H9 (cell line): ENCODE measurements at regions not wholly inside any gene's neighbourhood (a gene's known extent, or its start where the extent isn't known, plus 50 kb on each side); places are given as distances from the start of the nearest gene placed in this dataset.

Source experiments
- DNase-seq: peaks from one replicate; pipeline ENCODE4 v3.0.0-alpha.2; 2017
- H2AFZ ChIP-seq: one replicate; pipeline ENCODE4 v1.6.1; 2013; ENCODE audit warnings: mild to moderate bottlenecking, low read length, control low read depth, moderate library complexity
- H2AK5ac ChIP-seq: 2 replicates; pipeline ENCODE4 v1.6.1; 2013; ENCODE audit warnings: low read length, control low read depth, mixed read lengths; ENCODE audit not compliant: insufficient read length
- H2BK120ac ChIP-seq: one replicate; pipeline ENCODE4 v1.6.1; 2013; ENCODE audit warnings: low read depth, mild to moderate bottlenecking, low read length, control low read depth, inconsistent platforms; ENCODE audit not compliant: poor library complexity, severe bottlenecking
- H2BK12ac ChIP-seq: 2 replicates; pipeline ENCODE4 v1.6.1; 2013; ENCODE audit warnings: low read length, control low read depth, mixed read lengths, low read depth; ENCODE audit not compliant: insufficient read length
- H2BK15ac ChIP-seq: 2 replicates; pipeline ENCODE4 v1.6.1; 2013; ENCODE audit warnings: low read depth, low read length, control low read depth
- H2BK20ac ChIP-seq: one replicate; pipeline ENCODE4 v1.6.1; 2013; ENCODE audit warnings: low read depth, mild to moderate bottlenecking, low read length, control low read depth, inconsistent platforms; ENCODE audit not compliant: poor library complexity, severe bottlenecking
- H2BK5ac ChIP-seq: 2 replicates; pipeline ENCODE4 v1.6.1; 2013; ENCODE audit warnings: low read length, control low read depth, mixed read lengths; ENCODE audit not compliant: insufficient read length
- H3K14ac ChIP-seq: 2 replicates; pipeline ENCODE4 v1.6.1; 2013; ENCODE audit warnings: low read length, control low read depth; ENCODE audit not compliant: insufficient read depth
- H3K18ac ChIP-seq: 2 replicates; pipeline ENCODE4 v1.6.1; 2013; ENCODE audit warnings: low read depth, mild to moderate bottlenecking, mixed read lengths, low read length, control low read depth; ENCODE audit not compliant: insufficient read length
- H3K23ac ChIP-seq: 2 replicates; pipeline ENCODE4 v1.6.1; 2013; ENCODE audit warnings: low read length, control low read depth, mixed read lengths, low read depth; ENCODE audit not compliant: insufficient read length
- H3K23me2 ChIP-seq: 2 replicates; pipeline ENCODE4 v1.6.1; 2013; ENCODE audit warnings: low read depth, mild to moderate bottlenecking, mixed read lengths, low read length, control low read depth; ENCODE audit not compliant: insufficient read length, poor library complexity, severe bottlenecking
- H3K27ac ChIP-seq: 2 replicates; pipeline ENCODE4 v1.5.1; 2013; ENCODE audit warnings: low read length, control low read depth, mixed read lengths, low read depth; ENCODE audit not compliant: insufficient read length
- H3K27me3 ChIP-seq: 2 replicates; pipeline ENCODE4 v1.6.1; 2013; ENCODE audit warnings: low read length, control low read depth, inconsistent platforms; ENCODE audit not compliant: insufficient read depth
- H3K4ac ChIP-seq: 2 replicates; pipeline ENCODE4 v1.6.1; 2013; ENCODE audit warnings: low read depth, mild to moderate bottlenecking, control low read depth, inconsistent platforms, low read length, moderate library complexity
- H3K4me1 ChIP-seq: 2 replicates; pipeline ENCODE4 v1.6.1; 2013; ENCODE audit warnings: low read length, control low read depth, inconsistent platforms; ENCODE audit not compliant: insufficient read depth
- H3K4me2 ChIP-seq: 2 replicates; pipeline ENCODE4 v1.6.1; 2013; ENCODE audit warnings: low read length, control low read depth, mixed read lengths; ENCODE audit not compliant: insufficient read length, insufficient read depth
- H3K56ac ChIP-seq: 2 replicates; pipeline ENCODE4 v1.6.1; 2013; ENCODE audit warnings: low read depth, mild to moderate bottlenecking, mixed read lengths, low read length, control low read depth; ENCODE audit not compliant: insufficient read length
- H3K79me1 ChIP-seq: 2 replicates; pipeline ENCODE4 v1.6.1; 2013; ENCODE audit warnings: low read depth, mild to moderate bottlenecking, moderate library complexity, low read length, control low read depth, inconsistent platforms; ENCODE audit not compliant: insufficient read depth, poor library complexity, severe bottlenecking
- H3K79me2 ChIP-seq: 2 replicates; pipeline ENCODE4 v1.6.1; 2013; ENCODE audit warnings: low read length, control low read depth, inconsistent platforms; ENCODE audit not compliant: insufficient read depth
- H3K9ac ChIP-seq: 2 replicates; pipeline ENCODE4 v1.6.1; 2013; ENCODE audit warnings: low read length, control low read depth, mixed read lengths; ENCODE audit not compliant: insufficient read length; ENCODE audit errors: extremely low read depth
- H3K9me3 ChIP-seq: one replicate; pipeline ENCODE4 v1.6.1; 2013; ENCODE audit warnings: low read depth, low read length, inconsistent platforms; ENCODE audit not compliant: control insufficient read depth
- H3T11ph ChIP-seq: one replicate; pipeline ENCODE4 v1.6.1; 2013; ENCODE audit warnings: mild to moderate bottlenecking, low read length, control low read depth, inconsistent platforms
- H4K20me1 ChIP-seq: one replicate; pipeline ENCODE4 v1.6.1; 2013; ENCODE audit not compliant: control insufficient read depth, insufficient read length, insufficient read depth
- H4K5ac ChIP-seq: 2 replicates; pipeline ENCODE4 v1.6.1; 2013; ENCODE audit warnings: low read depth, mild to moderate bottlenecking, mixed read lengths, low read length, control low read depth; ENCODE audit not compliant: insufficient read length
- H4K8ac ChIP-seq: replicated peaks from 2 replicates; pipeline ENCODE4 v1.6.1; 2013; ENCODE audit warnings: low read length, control low read depth, mixed read lengths, low read depth; ENCODE audit not compliant: insufficient read length
- H4K91ac ChIP-seq: 2 replicates; pipeline ENCODE4 v1.6.1; 2013; ENCODE audit warnings: low read depth, mild to moderate bottlenecking, moderate library complexity, mixed read lengths, low read length, control low read depth; ENCODE audit not compliant: insufficient read length
- H3K27ac Mint-ChIP-seq, 3 experiments: 2 replicates in 2 of 3; 3 replicates in 1 of 3; pipeline ENCODE4 v1.8.0; 2020 to 2021; ENCODE audit warnings: mixed read lengths in 3 of 3, mild to moderate bottlenecking in 1 of 3, moderate library complexity in 1 of 3
- H3K27me3 Mint-ChIP-seq: 2 replicates; pipeline ENCODE4 v1.8.0; 2021; ENCODE audit warnings: low read depth, mild to moderate bottlenecking, moderate library complexity, mixed read lengths
- H3K36me3 Mint-ChIP-seq, 3 experiments: 2 replicates in 2 of 3; 3 replicates in 1 of 3; pipeline ENCODE4 v1.8.0; 2020 to 2021; ENCODE audit warnings: low read depth in 3 of 3, mixed read lengths in 3 of 3; ENCODE audit not compliant: insufficient read depth in 1 of 3
- H3K4me1 Mint-ChIP-seq, 2 experiments: 2 replicates each; pipeline ENCODE4 v1.8.0; 2020; ENCODE audit warnings: mixed read lengths in 2 of 2
- H3K4me3 Mint-ChIP-seq, 2 experiments: 2 replicates in 1 of 2; 3 replicates in 1 of 2; pipeline ENCODE4 v1.8.0; 2020 to 2021; ENCODE audit warnings: mild to moderate bottlenecking in 2 of 2, mixed read lengths in 2 of 2, moderate library complexity in 1 of 2
- H3K9me3 Mint-ChIP-seq, 2 experiments: 2 replicates in 1 of 2; 3 replicates in 1 of 2; pipeline ENCODE4 v1.8.0; 2020; ENCODE audit warnings: mild to moderate bottlenecking in 2 of 2, mixed read lengths in 2 of 2, moderate library complexity in 1 of 2
- WGBS: extraction: QIAGEN DNeasy Blood & Tissue Kit; methylation state at CpG from one replicate; pipeline ENCODE4 v1.1.7; 2013; ENCODE audit warnings: missing lambda C conversion rate, low lambda C conversion rate, mixed read lengths; ENCODE audit not compliant: insufficient read length; ENCODE audit errors: extremely low coverage; 5-methylcytosine and 5-hydroxymethylcytosine counted together
- TF ChIP-seq, protein P1 (sequence below): fragments of 200-600 bp; sonication (generic); conservative IDR thresholded peaks from 3 replicates; pipeline ENCODE4 v1.8.0; 2021; ENCODE audit warnings: antibody characterized with exemption, mild to moderate bottlenecking

DNA sequence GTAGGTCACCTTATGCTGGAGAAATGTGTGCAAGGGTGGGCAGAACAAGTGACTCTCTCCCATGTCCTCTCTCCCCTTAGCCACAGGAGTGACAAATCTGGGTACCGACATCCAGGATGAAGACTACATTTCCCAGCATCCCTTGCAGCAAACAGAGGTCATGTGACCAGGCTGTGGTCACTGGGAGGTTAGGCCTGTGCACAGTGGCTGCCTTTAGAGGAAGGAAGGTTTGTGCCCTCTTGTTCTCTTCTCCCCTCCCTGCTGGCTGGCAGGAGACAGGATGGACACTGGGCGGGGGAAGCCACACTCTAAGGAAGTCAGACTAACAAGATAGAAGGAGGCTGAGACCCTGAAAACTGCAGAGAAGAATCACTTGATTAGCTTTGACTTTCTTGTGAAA lies 360.2 kb downstream of the PREX1 start:
- no peak overlapping the region for H4K91ac ChIP-seq
- no peak overlapping the region for H2BK15ac ChIP-seq
- no peak overlapping the region for H2BK120ac ChIP-seq
- Mint-ChIP-seq H3K4me1 (peaks cover 3 to 6% of the 10 kb centered on the region in 2 experiments), H3K36me3 (peaks cover 0 to 5% (median 3%) of the 10 kb centered on the region in 3 experiments; a peak in 4 of 7 replicates), H3K27ac (no peak overlapping the region), H3K9me3 (peaks cover 2 to 7% of the 10 kb centered on the region in 2 experiments; a peak in 4 of 5 replicates), H3K27me3 (peaks cover 4% of the 10 kb centered on the region), H3K4me3 (no peak overlapping the region)
- H3K9me3 ChIP-seq: no peaks in the 10 kb centered on the region
- H3K79me2 ChIP-seq: no peaks in the 10 kb centered on the region
- DNase-seq: peak; percentile 62
- no peaks in the 10 kb centered on the region for H3K27me3 ChIP-seq
- no peak overlapping the region for H3K14ac ChIP-seq
- peak overlapping the region; percentile 14 for H4K5ac ChIP-seq
- peak overlapping the region; percentile 79 for H4K8ac ChIP-seq
- H2AFZ ChIP-seq: no peak overlapping the region
- H3T11ph ChIP-seq: no peak overlapping the region
- H3K23ac ChIP-seq: no peak overlapping the region
- no peaks in the 10 kb centered on the region for H4K20me1 ChIP-seq
- no peak overlapping the region for H3K9ac ChIP-seq
- H3K79me1 ChIP-seq: no peaks in the 10 kb centered on the region
- peak overlapping the region; percentile 63 for H3K18ac ChIP-seq
- no peak overlapping the region for H2BK20ac ChIP-seq
- no peak overlapping the region for H2BK12ac ChIP-seq
- no peak overlapping the region for H2AK5ac ChIP-seq
- no peaks in the 10 kb centered on the region for H3K4me1 ChIP-seq
- TF ChIP-seq, protein P1, sequence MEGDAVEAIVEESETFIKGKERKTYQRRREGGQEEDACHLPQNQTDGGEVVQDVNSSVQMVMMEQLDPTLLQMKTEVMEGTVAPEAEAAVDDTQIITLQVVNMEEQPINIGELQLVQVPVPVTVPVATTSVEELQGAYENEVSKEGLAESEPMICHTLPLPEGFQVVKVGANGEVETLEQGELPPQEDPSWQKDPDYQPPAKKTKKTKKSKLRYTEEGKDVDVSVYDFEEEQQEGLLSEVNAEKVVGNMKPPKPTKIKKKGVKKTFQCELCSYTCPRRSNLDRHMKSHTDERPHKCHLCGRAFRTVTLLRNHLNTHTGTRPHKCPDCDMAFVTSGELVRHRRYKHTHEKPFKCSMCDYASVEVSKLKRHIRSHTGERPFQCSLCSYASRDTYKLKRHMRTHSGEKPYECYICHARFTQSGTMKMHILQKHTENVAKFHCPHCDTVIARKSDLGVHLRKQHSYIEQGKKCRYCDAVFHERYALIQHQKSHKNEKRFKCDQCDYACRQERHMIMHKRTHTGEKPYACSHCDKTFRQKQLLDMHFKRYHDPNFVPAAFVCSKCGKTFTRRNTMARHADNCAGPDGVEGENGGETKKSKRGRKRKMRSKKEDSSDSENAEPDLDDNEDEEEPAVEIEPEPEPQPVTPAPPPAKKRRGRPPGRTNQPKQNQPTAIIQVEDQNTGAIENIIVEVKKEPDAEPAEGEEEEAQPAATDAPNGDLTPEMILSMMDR: no peak
- H3K56ac ChIP-seq: no peak overlapping the region
- no peak overlapping the region for H3K4me2 ChIP-seq
- no peaks in the 10 kb centered on the region for H3K23me2 ChIP-seq
- no peak overlapping the region for H3K4ac ChIP-seq
- WGBS: no CpG with 5 or more reads among the region's 2 CpGs
- no peak overlapping the region for H3K27ac ChIP-seq
- no peak overlapping the region for H2BK5ac ChIP-seq
